ENCODE measurements at regions not wholly inside any gene's neighbourhood (a gene's known extent, or its start where the extent isn't known, plus 50 kb on each side); places are given as distances from the start of the nearest gene placed in this dataset.

DNA sequence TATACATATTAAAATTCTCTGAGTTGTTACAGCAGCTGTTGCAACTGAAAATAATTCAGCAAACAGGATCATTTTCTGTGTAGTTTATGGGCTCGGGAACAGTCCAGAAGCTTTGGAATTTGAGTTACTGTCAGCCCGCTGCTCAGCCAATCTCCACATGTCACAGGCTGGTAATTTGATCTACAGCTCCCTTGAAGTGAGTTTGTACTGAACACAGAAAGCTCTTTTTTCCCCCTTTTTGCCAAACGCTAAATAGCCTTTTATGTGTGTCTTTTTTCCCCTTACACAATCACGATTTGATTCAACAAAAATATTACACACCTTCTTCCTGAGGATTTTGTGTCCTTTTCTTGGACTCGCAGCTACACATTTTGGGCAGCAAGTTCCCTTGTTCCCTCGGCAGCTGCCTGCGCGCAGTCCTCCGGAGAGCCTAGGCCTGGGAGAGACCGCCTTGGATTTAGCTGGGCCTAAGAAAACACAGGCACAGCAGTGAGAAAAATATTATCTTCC, 371.4 kb downstream of the KCNRG start:
- Histone ChIP-seq H3K27ac (no peak overlapping the region), H3K79me2 (ENCODE audit: insufficient read depth) (no peaks in the 10 kb centered on the region), H3F3A (ENCODE audit: insufficient read depth) (peaks cover 4% of the 10 kb centered on the region; the same call in 1 of the 2 replicates), H4K20me1 (ENCODE audit: insufficient read depth) (no peaks in the 10 kb centered on the region), H3K4me3 (no peak overlapping the region), H2AFZ (peak overlapping the region; percentile 64), H3K9ac (peak overlapping the region; percentile 4; the same call in 1 of the 2 replicates), H3K9me3 (ENCODE audit: low read depth) (no peaks in the 10 kb centered on the region), H3K4me2 (ENCODE audit: unreplicated experiment) (peak overlapping the region; percentile 30), H3K36me3 (ENCODE audit: low read depth) (no peaks in the 10 kb centered on the region), H3K9me2 (ENCODE audit: insufficient read depth) (no peaks in the 10 kb centered on the region), H3K27me3 (replicated peaks; ENCODE audit: insufficient read depth) (no peaks in the 10 kb centered on the region), H3K4me1 (ENCODE audit: insufficient read depth) (peaks cover 13% of the 10 kb centered on the region; the same call in 1 of the 2 replicates)
- DNase-seq = peak; percentile 10
- in situ Hi-C loops (cut with MboI) = no loop called here
- TF ChIP-seq EZH2phosphoT487 (IDR thresholded peaks at IDR 0.05; ENCODE audit: insufficient read depth, low read depth) = no peak
- no peak for TF ChIP-seq EZH2 (IDR thresholded peaks at IDR 0.05; ENCODE audit: insufficient read depth, poor library complexity, severe bottlenecking)
- WGBS, 2 experiments (ENCODE audit: low coverage in 1 of 2, low lambda C conversion rate in 2 of 2, missing lambda C conversion rate in 2 of 2) = 39 to 41% methylated on average over 10 of the region's 10 CpGs

DNA sequence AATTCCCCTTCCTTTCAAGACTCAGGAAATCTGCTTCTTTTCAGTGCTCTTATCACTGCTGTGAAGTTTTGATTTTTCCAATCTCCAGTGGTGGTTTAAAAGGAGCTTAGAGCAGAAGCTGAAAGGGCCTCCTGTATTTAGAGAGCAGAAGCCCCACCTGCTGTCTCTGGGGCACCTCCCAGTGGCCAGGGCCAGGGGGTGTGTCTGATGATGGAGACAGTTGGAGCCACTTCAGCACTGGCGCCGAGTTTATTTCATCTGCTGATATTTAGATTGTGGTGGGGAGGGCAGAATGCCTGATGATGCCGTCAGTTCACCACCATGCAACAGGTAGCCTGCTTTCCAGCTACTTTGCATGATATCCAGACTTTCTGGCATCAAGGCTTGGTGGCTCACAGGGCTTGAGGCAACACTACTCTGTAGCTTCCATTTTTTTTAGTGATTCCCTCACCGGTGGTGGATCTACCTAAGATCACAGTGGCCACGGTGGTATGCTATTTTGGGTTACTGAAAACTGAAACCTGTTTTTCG, 371.9 kb downstream of the KCNRG start:
- H3K4me1 ChIP-seq (ENCODE audit: insufficient read depth) = peaks cover 13% of the 10 kb centered on the region; the same call in 1 of the 2 replicates
- no peaks in the 10 kb centered on the region for H3K9me2 ChIP-seq (ENCODE audit: insufficient read depth)
- peaks cover 4% of the 10 kb centered on the region; the same call in 1 of the 2 replicates for H3F3A ChIP-seq (ENCODE audit: insufficient read depth)
- no peak overlapping the region for H3K4me3 ChIP-seq
- H3K79me2 ChIP-seq (ENCODE audit: insufficient read depth) = no peaks in the 10 kb centered on the region
- DNase-seq = peak; percentile 47
- no peaks in the 10 kb centered on the region for H4K20me1 ChIP-seq (ENCODE audit: insufficient read depth)
- no peak overlapping the region for H3K27ac ChIP-seq
- H2AFZ ChIP-seq = peak overlapping the region; percentile 64
- WGBS, 2 experiments (ENCODE audit: low coverage in 1 of 2, low lambda C conversion rate in 2 of 2, missing lambda C conversion rate in 2 of 2) = 61 to 73% methylated on average over 6 of the region's 6 CpGs
- in situ Hi-C loops (cut with MboI) = no loop called here
- TF ChIP-seq EZH2 (IDR thresholded peaks at IDR 0.05; ENCODE audit: insufficient read depth, poor library complexity, severe bottlenecking) = no peak
- no peak for TF ChIP-seq EZH2phosphoT487 (IDR thresholded peaks at IDR 0.05; ENCODE audit: insufficient read depth, low read depth)
- H3K4me2 ChIP-seq (ENCODE audit: unreplicated experiment) = peak overlapping the region; percentile 30
- H3K9me3 ChIP-seq (ENCODE audit: low read depth) = no peaks in the 10 kb centered on the region
- no peak overlapping the region for H3K9ac ChIP-seq
- no peaks in the 10 kb centered on the region for H3K36me3 ChIP-seq (ENCODE audit: low read depth)
- H3K27me3 ChIP-seq (replicated peaks; ENCODE audit: insufficient read depth) = no peaks in the 10 kb centered on the region

DNA sequence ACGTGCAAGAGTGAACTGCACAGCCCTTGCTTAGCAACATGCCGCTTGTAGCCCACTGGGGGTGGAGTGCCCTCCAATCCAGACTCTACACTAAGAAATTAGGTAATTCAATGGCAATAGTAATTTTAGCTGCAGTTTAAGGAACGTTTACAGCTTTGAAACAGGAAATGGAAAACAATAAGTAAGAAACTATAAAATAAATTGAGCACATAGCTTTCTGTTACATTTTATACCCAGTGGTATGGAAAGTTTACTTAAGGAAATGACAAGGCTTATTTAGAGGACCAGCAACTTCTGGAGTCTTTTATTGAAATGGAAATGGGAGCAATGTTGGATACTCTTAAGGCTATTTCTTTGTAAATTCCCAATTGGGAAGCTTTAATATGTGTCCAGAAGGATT, 373.2 kb downstream of the KCNRG start:
- Histone ChIP-seq H3K36me3 (ENCODE audit: low read depth) (no peaks in the 10 kb centered on the region), H2AFZ (no peak overlapping the region), H3K79me2 (ENCODE audit: insufficient read depth) (no peaks in the 10 kb centered on the region), H3F3A (ENCODE audit: insufficient read depth) (peaks cover 4% of the 10 kb centered on the region; the same call in 1 of the 2 replicates), H3K9me3 (ENCODE audit: low read depth) (no peaks in the 10 kb centered on the region), H3K9me2 (ENCODE audit: insufficient read depth) (no peaks in the 10 kb centered on the region), H3K9ac (no peak overlapping the region), H4K20me1 (ENCODE audit: insufficient read depth) (no peaks in the 10 kb centered on the region), H3K4me1 (ENCODE audit: insufficient read depth) (peaks cover 13% of the 10 kb centered on the region; the same call in 1 of the 2 replicates), H3K27ac (no peak overlapping the region), H3K27me3 (replicated peaks; ENCODE audit: insufficient read depth) (no peaks in the 10 kb centered on the region), H3K4me3 (no peak overlapping the region), H3K4me2 (ENCODE audit: unreplicated experiment) (no peak overlapping the region)
- WGBS, 2 experiments (ENCODE audit: low coverage in 1 of 2, low lambda C conversion rate in 2 of 2, missing lambda C conversion rate in 2 of 2) = 69 to 73% methylated on average over 3 of the region's 3 CpGs
- no peak for DNase-seq
- TF ChIP-seq EZH2 (IDR thresholded peaks at IDR 0.05; ENCODE audit: insufficient read depth, poor library complexity, severe bottlenecking) = no peak
- in situ Hi-C loops (cut with MboI) = no loop called here

DNA sequence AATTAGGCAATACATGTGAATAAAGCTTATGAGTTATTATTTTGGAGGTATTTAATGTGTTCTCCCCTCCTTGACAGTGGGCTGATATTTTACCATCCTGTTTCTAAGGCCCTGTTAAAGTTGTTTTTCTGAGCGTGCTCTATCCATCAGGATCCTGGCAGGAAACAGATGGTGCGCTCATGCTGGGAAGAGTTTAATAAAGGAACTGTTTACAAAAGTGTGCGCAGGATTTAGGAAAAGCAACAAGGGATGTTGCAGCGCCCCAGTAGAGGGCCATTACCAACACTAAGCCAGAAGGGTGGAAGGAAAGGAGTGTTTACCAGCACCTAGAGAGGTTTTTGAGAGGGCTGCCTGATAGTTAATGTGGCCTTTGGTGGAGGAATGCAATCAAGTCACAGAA, 374.5 kb downstream of the KCNRG start:
- 91 to 94% methylated on average over 4 of the region's 4 CpGs for WGBS, 2 experiments (ENCODE audit: low coverage in 1 of 2, low lambda C conversion rate in 2 of 2, missing lambda C conversion rate in 2 of 2)
- Histone ChIP-seq H3K4me2 (ENCODE audit: unreplicated experiment) (no peak overlapping the region), H3K79me2 (ENCODE audit: insufficient read depth) (no peaks in the 10 kb centered on the region), H3K27me3 (replicated peaks; ENCODE audit: insufficient read depth) (no peaks in the 10 kb centered on the region), H3K36me3 (ENCODE audit: low read depth) (no peaks in the 10 kb centered on the region), H3K9me2 (ENCODE audit: insufficient read depth) (no peaks in the 10 kb centered on the region), H2AFZ (no peak overlapping the region), H3K4me3 (no peak overlapping the region), H3K9ac (no peak overlapping the region), H3F3A (ENCODE audit: insufficient read depth) (peaks cover 4% of the 10 kb centered on the region; the same call in 1 of the 2 replicates), H3K4me1 (ENCODE audit: insufficient read depth) (peaks cover 13% of the 10 kb centered on the region; the same call in 1 of the 2 replicates), H3K27ac (no peak overlapping the region), H3K9me3 (ENCODE audit: low read depth) (no peaks in the 10 kb centered on the region), H4K20me1 (ENCODE audit: insufficient read depth) (no peaks in the 10 kb centered on the region)
- TF ChIP-seq EZH2 (IDR thresholded peaks at IDR 0.05; ENCODE audit: insufficient read depth, poor library complexity, severe bottlenecking) = no peak
- no peak for TF ChIP-seq EZH2phosphoT487 (IDR thresholded peaks at IDR 0.05; ENCODE audit: insufficient read depth, low read depth)
- DNase-seq = no peak
- in situ Hi-C loops (cut with MboI) = no loop called here

Data from GM23248 (cell line).